Progenitor cell of endocrine pancreas (in vitro differentiated cells): ENCODE measurements at regions not wholly inside any gene's neighbourhood (a gene's known extent, or its start where the extent isn't known, plus 50 kb on each side); places are given as distances from the start of the nearest gene placed in this dataset.

Experiments
- DNase-seq: peaks from one replicate; pipeline ENCODE4 v3.0.0; 2021; ENCODE audit warnings: low spot score; ENCODE audit not compliant: unreplicated experiment
- H3K27ac Mint-ChIP-seq: 2 replicates; pipeline ENCODE4 v1.8.0; 2021; ENCODE audit warnings: mild to moderate bottlenecking, moderate library complexity, mixed read lengths
- H3K27me3 Mint-ChIP-seq: 2 replicates; pipeline ENCODE4 v1.8.0; 2021; ENCODE audit warnings: mixed read lengths
- H3K36me3 Mint-ChIP-seq: 2 replicates; pipeline ENCODE4 v1.8.0; 2022; ENCODE audit warnings: mixed read lengths; ENCODE audit not compliant: insufficient read depth
- H3K4me1 Mint-ChIP-seq: 2 replicates; pipeline ENCODE4 v1.8.0; 2021; ENCODE audit warnings: low read depth, mixed read lengths
- H3K4me3 Mint-ChIP-seq: 2 replicates; pipeline ENCODE4 v1.8.0; 2021; ENCODE audit warnings: low read depth, mild to moderate bottlenecking, moderate library complexity, mixed read lengths
- H3K9me3 Mint-ChIP-seq: 2 replicates; pipeline ENCODE4 v1.8.0; 2021; ENCODE audit warnings: low read depth, mixed read lengths
- CTCF ChIP-seq: fragments of 200-600 bp; sonication (generic); IDR thresholded peaks from one replicate; pipeline ENCODE4 v1.5.0; 2021; ENCODE audit warnings: antibody characterized with exemption, mild to moderate bottlenecking; ENCODE audit not compliant: unreplicated experiment

- DNase-seq = no peak
- Mint-ChIP-seq H3K9me3 (no peaks in the 10 kb centered on the region), H3K27ac (peak overlapping the region; percentile 88), H3K4me3 (peak overlapping the region; percentile 40), H3K36me3 (no peaks in the 10 kb centered on the region), H3K27me3 (no peaks in the 10 kb centered on the region), H3K4me1 (peaks cover 58% of the 10 kb centered on the region)
- TF ChIP-seq CTCF = no peak
Measured at GRCh38 chr9:129490583-129491486, 130.1 kb downstream of the C9orf50 start.

GRCh38 chr9:129489838-129490582 lies 130.9 kb downstream of the C9orf50 start:
- no peaks in the 10 kb centered on the region for H3K9me3 Mint-ChIP-seq
- peak overlapping the region; percentile 67 for H3K4me3 Mint-ChIP-seq
- no peaks in the 10 kb centered on the region for H3K36me3 Mint-ChIP-seq
- peaks cover 57% of the 10 kb centered on the region for H3K4me1 Mint-ChIP-seq
- no peak for DNase-seq
- no peak for TF ChIP-seq CTCF
- no peaks in the 10 kb centered on the region for H3K27me3 Mint-ChIP-seq
- H3K27ac Mint-ChIP-seq = peak overlapping the region; percentile 98

GRCh38 chr9:129487658-129488483 lies 133.0 kb downstream of the C9orf50 start:
- TF ChIP-seq CTCF = no peak
- Mint-ChIP-seq H3K4me3 (peak overlapping the region; percentile 70), H3K4me1 (peaks cover 47% of the 10 kb centered on the region), H3K27ac (peak overlapping the region; percentile 97), H3K27me3 (no peaks in the 10 kb centered on the region), H3K9me3 (no peaks in the 10 kb centered on the region), H3K36me3 (no peaks in the 10 kb centered on the region)
- DNase-seq = no peak

- H3K9me3 Mint-ChIP-seq = no peaks in the 10 kb centered on the region
- no peak for DNase-seq
- peak overlapping the region; percentile 50 for H3K4me3 Mint-ChIP-seq
- no peak for TF ChIP-seq CTCF
- peak overlapping the region; percentile 93 for H3K27ac Mint-ChIP-seq
- peaks cover 44% of the 10 kb centered on the region for H3K4me1 Mint-ChIP-seq
- H3K27me3 Mint-ChIP-seq = no peaks in the 10 kb centered on the region
- H3K36me3 Mint-ChIP-seq = no peaks in the 10 kb centered on the region
Measured at GRCh38 chr9:129486756-129487657, 133.9 kb downstream of the C9orf50 start.
